IMR-90 (cell line): ENCODE measurements at regions not wholly inside any gene's neighbourhood (a gene's known extent, or its start where the extent isn't known, plus 50 kb on each side); places are given as distances from the start of the nearest gene placed in this dataset.

Experiments used
- ATAC-seq: fragments of 200-7000 bp; cut with Tn5 transposase; 2 replicates; pipeline ENCODE4 v1.9.1; 2020; ENCODE audit warnings: low read depth, mild to moderate bottlenecking, moderate library complexity
- BruUV-seq: library from RNA; stranded (reverse); fragments of 400-500 nt; replicated peaks from 2 replicates; lab custom pipeline; 2021; lab: Mats Ljungman, UMichigan
- CTCF ChIA-PET: fragments of 300-600 bp; formaldehyde crosslinking; extraction: SDS; loops from one replicate; lab custom pipeline; 2021; ENCODE audit warnings: antibody characterized with exemption; lab: Yijun Ruan, JAX
- POLR2A ChIA-PET: fragments of 300-600 bp; sonication (Branson Sonifier 250); formaldehyde crosslinking; loops from one replicate; lab custom pipeline; 2022; ENCODE audit warnings: antibody characterized with exemption; ENCODE audit not compliant: unreplicated experiment; lab: Charles Lee
- DNase-seq: peaks from one replicate; pipeline ENCODE4 v3.0.0; 2013
- H2AFZ ChIP-seq: replicated peaks from 2 replicates; pipeline ENCODE3; 2013; ENCODE audit warnings: low read length, mild to moderate bottlenecking; ENCODE audit not compliant: poor library complexity
- H2AK5ac ChIP-seq: 2 replicates; pipeline ENCODE4 v1.6.1; 2013; ENCODE audit warnings: low read depth, low read length, inconsistent platforms
- H2AK9ac ChIP-seq: replicated peaks from 2 replicates; pipeline ENCODE3; 2013; ENCODE audit warnings: mild to moderate bottlenecking, low read depth, low read length, moderate library complexity; ENCODE audit not compliant: poor library complexity
- H2BK120ac ChIP-seq: 2 replicates; pipeline ENCODE4 v1.6.1; 2013; ENCODE audit warnings: low read depth, low read length, inconsistent platforms
- H2BK15ac ChIP-seq: 3 replicates; pipeline ENCODE4 v1.6.1; 2013; ENCODE audit warnings: low read depth, low read length, inconsistent platforms
- H2BK20ac ChIP-seq: 2 replicates; pipeline ENCODE4 v1.6.1; 2013; ENCODE audit warnings: low read depth, mild to moderate bottlenecking, inconsistent platforms, low read length, moderate library complexity
- H2BK5ac ChIP-seq: 2 replicates; pipeline ENCODE4 v1.6.1; 2013; ENCODE audit warnings: mild to moderate bottlenecking, low read depth, low read length, inconsistent platforms; ENCODE audit not compliant: poor library complexity, severe bottlenecking
- H3K14ac ChIP-seq: replicated peaks from 2 replicates; pipeline ENCODE4 v1.6.1; 2013; ENCODE audit warnings: low read depth, low read length, inconsistent platforms
- H3K18ac ChIP-seq: 2 replicates; pipeline ENCODE4 v1.6.1; 2013; ENCODE audit warnings: low read depth, low read length, control low read depth
- H3K23ac ChIP-seq: 2 replicates; pipeline ENCODE4 v1.6.1; 2013; ENCODE audit warnings: low read depth, low read length, inconsistent platforms
- H3K27ac ChIP-seq: 2 replicates; pipeline ENCODE4 v1.5.1; 2013; ENCODE audit warnings: mild to moderate bottlenecking, control low read depth, low read length; ENCODE audit not compliant: insufficient read depth
- H3K27me3 ChIP-seq: 2 replicates; pipeline ENCODE4 v1.6.1; 2013; ENCODE audit warnings: low read length; ENCODE audit not compliant: control insufficient read depth, insufficient read depth
- H3K36me3 ChIP-seq: 2 replicates; pipeline ENCODE4 v1.6.1; 2013; ENCODE audit warnings: low read length, mixed read lengths; ENCODE audit not compliant: control insufficient read depth, insufficient read depth
- H3K4ac ChIP-seq: 2 replicates; pipeline ENCODE4 v1.6.1; 2013; ENCODE audit warnings: low read depth, low read length, inconsistent platforms
- H3K4me1 ChIP-seq: 2 replicates; pipeline ENCODE4 v1.6.1; 2013; ENCODE audit warnings: low read length, mixed read lengths; ENCODE audit not compliant: control insufficient read depth, insufficient read depth
- H3K4me2 ChIP-seq: 2 replicates; pipeline ENCODE4 v1.6.1; 2013; ENCODE audit warnings: low read depth, mild to moderate bottlenecking, control low read depth, low read length, moderate library complexity
- H3K4me3 ChIP-seq: 2 replicates; pipeline ENCODE4 v1.5.1; 2013; ENCODE audit warnings: low read depth, mild to moderate bottlenecking, control low read depth, low read length, moderate library complexity; ENCODE audit not compliant: insufficient read depth
- H3K56ac ChIP-seq: 2 replicates; pipeline ENCODE4 v1.6.1; 2013; ENCODE audit warnings: low read length, inconsistent platforms; ENCODE audit not compliant: insufficient read depth; ENCODE audit errors: extremely low read depth
- H3K79me1 ChIP-seq, 2 experiments: 2 replicates each; pipeline ENCODE4 v1.6.1; 2013; ENCODE audit warnings: low read length in 2 of 2, inconsistent platforms in 1 of 2, low read depth in 1 of 2
- H3K9ac ChIP-seq: 2 replicates; pipeline ENCODE4 v1.6.1; 2013; ENCODE audit warnings: low read depth, low read length, control low read depth
- H3K9me1 ChIP-seq: 2 replicates; pipeline ENCODE4 v1.6.1; 2013; ENCODE audit warnings: low read length, inconsistent platforms; ENCODE audit not compliant: insufficient read depth
- H3K9me3 ChIP-seq: 2 replicates; pipeline ENCODE4 v1.6.1; 2013; ENCODE audit warnings: low read length; ENCODE audit not compliant: control insufficient read depth, insufficient read depth
- H4K20me1 ChIP-seq: 2 replicates; pipeline ENCODE4 v1.6.1; 2013; ENCODE audit warnings: low read length, inconsistent platforms; ENCODE audit not compliant: insufficient read depth
- H4K5ac ChIP-seq: 2 replicates; pipeline ENCODE4 v1.6.1; 2013; ENCODE audit warnings: mild to moderate bottlenecking, low read depth, low read length, control low read depth
- H4K8ac ChIP-seq, 2 experiments: 2 replicates each; pipeline ENCODE4 v1.6.1; 2013; ENCODE audit warnings: low read depth in 2 of 2, low read length in 2 of 2, control low read depth in 1 of 2, inconsistent platforms in 1 of 2
- H4K91ac ChIP-seq: 2 replicates; pipeline ENCODE4 v1.6.1; 2013; ENCODE audit warnings: low read depth, low read length, inconsistent platforms; ENCODE audit not compliant: insufficient read depth
- BHLHE40 ChIP-seq: fragments of 150-350 bp; IDR thresholded peaks from 2 replicates; pipeline ENCODE4 v1.6.1; 2016; ENCODE audit warnings: mild to moderate bottlenecking, low read depth, low read length
- CEBPB ChIP-seq: IDR thresholded peaks from 2 replicates; pipeline ENCODE4 v1.6.1; 2012; ENCODE audit warnings: low read depth, low read length, improper control_type of control experiment
- CHD1 ChIP-seq: IDR thresholded peaks from 2 replicates; pipeline ENCODE4 v1.6.1; 2012; ENCODE audit warnings: low read depth, low read length, improper control_type of control experiment
- FOS ChIP-seq: fragments of 150-350 bp; IDR thresholded peaks from 2 replicates; pipeline ENCODE4 v1.6.1; 2016; ENCODE audit warnings: low read depth, low read length
- MAFK ChIP-seq: IDR thresholded peaks from 2 replicates; pipeline ENCODE4 v1.6.1; 2012; ENCODE audit warnings: low read depth, low read length, improper control_type of control experiment
- MAZ ChIP-seq: IDR thresholded peaks from 2 replicates; pipeline ENCODE4 v1.6.1; 2012; ENCODE audit warnings: low read depth, mild to moderate bottlenecking, low read length, improper control_type of control experiment, moderate library complexity, borderline replicate concordance
- MXI1 ChIP-seq: IDR thresholded peaks from 2 replicates; pipeline ENCODE4 v1.6.1; 2012; ENCODE audit warnings: low read depth, mild to moderate bottlenecking, low read length, moderate library complexity, borderline replicate concordance
- POLR2A ChIP-seq: IDR thresholded peaks from 2 replicates; pipeline ENCODE4 v1.6.1; 2012; ENCODE audit warnings: mild to moderate bottlenecking, low read depth, low read length
- RCOR1 ChIP-seq: IDR thresholded peaks from 2 replicates; pipeline ENCODE4 v1.6.1; 2012; ENCODE audit warnings: mild to moderate bottlenecking, low read length, improper control_type of control experiment; ENCODE audit not compliant: insufficient replicate concordance
- RFX5 ChIP-seq: IDR thresholded peaks from 2 replicates; pipeline ENCODE4 v1.8.0; 2012; ENCODE audit warnings: low read depth, mild to moderate bottlenecking, low read length, moderate library complexity
- SMC3 ChIP-seq: fragments of 150-350 bp; IDR thresholded peaks from 2 replicates; pipeline ENCODE4 v1.6.1; 2016; ENCODE audit warnings: low read depth, mild to moderate bottlenecking, antibody characterized with exemption, low read length, moderate library complexity
- WGBS, 2 experiments: methylation state at CpG; one replicate each; pipeline versions ENCODE4 v1.1.5 to v1.1.7; 2013; ENCODE audit warnings: missing lambda C conversion rate in 2 of 2; ENCODE audit not compliant: insufficient read length in 1 of 2; ENCODE audit errors: extremely low coverage in 2 of 2; 5-methylcytosine and 5-hydroxymethylcytosine counted together
- dilution Hi-C: fragments of 300-500 bp; cut with HindIII; formaldehyde crosslinking; loops from one replicate; pipeline ENCODE4 v1.14.3; 2018; ENCODE audit warnings: low sequenced_read_pairs; ENCODE audit not compliant: unreplicated experiment
- in situ Hi-C: fragments of 300-500 bp; cut with MboI; formaldehyde crosslinking; loops from 3 replicates; pipeline ENCODE4 v1.14.3; 2019; ENCODE audit warnings: low sequenced_read_pairs, inconsistent platforms, mixed read lengths
- intact Hi-C: fragments of 100-400 bp; cut with micrococcal nuclease; formaldehyde crosslinking; loops from 2 replicates; pipeline ENCODE4 v1.10.0; 2022
- TF ChIP-seq, protein P1 (sequence below): fragments of 150-350 bp; IDR thresholded peaks from 2 replicates; pipeline ENCODE4 v1.6.1; 2016; ENCODE audit warnings: low read depth, mild to moderate bottlenecking, low read length, moderate library complexity, borderline replicate concordance
- TF ChIP-seq, protein P2 (sequence below): fragments of 150-350 bp; IDR thresholded peaks from 2 replicates; pipeline ENCODE4 v1.6.1; 2017; ENCODE audit warnings: mild to moderate bottlenecking, antibody characterized with exemption, low read length, low read depth
- TF ChIP-seq, protein P3 (sequence below): conservative IDR thresholded peaks from 2 replicates; pipeline ENCODE4 v1.5.1; 2012; ENCODE audit warnings: mild to moderate bottlenecking, low read depth, low read length, improper control_type of control experiment

DNA sequence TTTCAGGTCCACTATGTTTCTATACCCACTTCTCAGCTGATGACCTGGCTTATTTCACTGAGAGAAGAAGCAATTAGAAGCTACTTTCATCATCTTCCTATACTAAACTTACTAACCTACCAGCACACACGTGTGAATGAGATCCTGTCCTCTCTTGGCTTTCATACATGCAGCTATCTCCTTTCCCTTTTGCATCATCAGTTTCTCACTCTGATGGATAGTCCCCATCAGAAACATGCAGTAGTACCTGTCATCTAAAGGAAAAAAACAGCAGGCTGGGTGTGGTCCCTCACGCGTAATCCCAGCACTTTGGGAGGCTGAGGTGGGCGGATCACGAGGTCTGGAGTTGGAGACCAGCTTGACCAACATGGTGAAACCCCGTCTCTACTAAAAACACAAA is 237.6 kb upstream of the C2CD4B start:
- Histone ChIP-seq H2AK5ac (peak overlapping the region; percentile 85), H3K4me2 (no peak overlapping the region), H3K27ac (no peak overlapping the region), H4K8ac (peak overlapping the region; percentile 11 to 69; a peak in 3 of 4 replicates), H3K9me3 (peaks cover 9% of the 10 kb centered on the region), H3K27me3 (no peaks in the 10 kb centered on the region), H3K4ac (peak overlapping the region; percentile 90), H4K20me1 (no peaks in the 10 kb centered on the region), H3K18ac (peak overlapping the region; percentile 1; the same call in 1 of the 2 replicates), H2BK5ac (peak overlapping the region; percentile 35), H3K56ac (no peak overlapping the region; the same call in 1 of the 2 replicates), H3K14ac (peak overlapping the region; percentile 81), H2BK20ac (peak overlapping the region; percentile 88), H2BK120ac (peak overlapping the region; percentile 90), H4K5ac (no peak overlapping the region; the same call in 1 of the 2 replicates), H2AK9ac (peak overlapping the region; percentile 12), H2AFZ (no peak overlapping the region), H3K4me3 (no peak overlapping the region), H3K4me1 (peaks cover 17% of the 10 kb centered on the region), H3K9ac (no peak overlapping the region), H2BK15ac (peak overlapping the region; percentile 84; the same call in 2 of the 3 replicates), H4K91ac (peak overlapping the region; percentile 74), H3K36me3 (no peaks in the 10 kb centered on the region), H3K9me1 (peaks cover 12% of the 10 kb centered on the region), H3K23ac (peak overlapping the region; percentile 88), H3K79me1 (peaks cover 26 to 40% of the 10 kb centered on the region in 2 experiments)
- dilution Hi-C loops: no loop called here
- no TSS peak for BruUV-seq
- DNase-seq (no peak), ATAC-seq (no peak)
- intact Hi-C loops: no loop called here
- ChIA-PET CTCF (no interaction called here), POLR2A (no interaction called here)
- no peak for TF ChIP-seq BHLHE40
- no peak for TF ChIP-seq CEBPB
- TF ChIP-seq CHD1: no peak
- TF ChIP-seq, protein P1, sequence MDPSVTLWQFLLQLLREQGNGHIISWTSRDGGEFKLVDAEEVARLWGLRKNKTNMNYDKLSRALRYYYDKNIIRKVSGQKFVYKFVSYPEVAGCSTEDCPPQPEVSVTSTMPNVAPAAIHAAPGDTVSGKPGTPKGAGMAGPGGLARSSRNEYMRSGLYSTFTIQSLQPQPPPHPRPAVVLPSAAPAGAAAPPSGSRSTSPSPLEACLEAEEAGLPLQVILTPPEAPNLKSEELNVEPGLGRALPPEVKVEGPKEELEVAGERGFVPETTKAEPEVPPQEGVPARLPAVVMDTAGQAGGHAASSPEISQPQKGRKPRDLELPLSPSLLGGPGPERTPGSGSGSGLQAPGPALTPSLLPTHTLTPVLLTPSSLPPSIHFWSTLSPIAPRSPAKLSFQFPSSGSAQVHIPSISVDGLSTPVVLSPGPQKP: no peak
- TF ChIP-seq, protein P2, sequence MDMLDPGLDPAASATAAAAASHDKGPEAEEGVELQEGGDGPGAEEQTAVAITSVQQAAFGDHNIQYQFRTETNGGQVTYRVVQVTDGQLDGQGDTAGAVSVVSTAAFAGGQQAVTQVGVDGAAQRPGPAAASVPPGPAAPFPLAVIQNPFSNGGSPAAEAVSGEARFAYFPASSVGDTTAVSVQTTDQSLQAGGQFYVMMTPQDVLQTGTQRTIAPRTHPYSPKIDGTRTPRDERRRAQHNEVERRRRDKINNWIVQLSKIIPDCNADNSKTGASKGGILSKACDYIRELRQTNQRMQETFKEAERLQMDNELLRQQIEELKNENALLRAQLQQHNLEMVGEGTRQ: no peak
- TF ChIP-seq POLR2A: no peak
- no peak for TF ChIP-seq RCOR1
- no peak for TF ChIP-seq FOS
- no peak for TF ChIP-seq MXI1
- TF ChIP-seq, protein P3, sequence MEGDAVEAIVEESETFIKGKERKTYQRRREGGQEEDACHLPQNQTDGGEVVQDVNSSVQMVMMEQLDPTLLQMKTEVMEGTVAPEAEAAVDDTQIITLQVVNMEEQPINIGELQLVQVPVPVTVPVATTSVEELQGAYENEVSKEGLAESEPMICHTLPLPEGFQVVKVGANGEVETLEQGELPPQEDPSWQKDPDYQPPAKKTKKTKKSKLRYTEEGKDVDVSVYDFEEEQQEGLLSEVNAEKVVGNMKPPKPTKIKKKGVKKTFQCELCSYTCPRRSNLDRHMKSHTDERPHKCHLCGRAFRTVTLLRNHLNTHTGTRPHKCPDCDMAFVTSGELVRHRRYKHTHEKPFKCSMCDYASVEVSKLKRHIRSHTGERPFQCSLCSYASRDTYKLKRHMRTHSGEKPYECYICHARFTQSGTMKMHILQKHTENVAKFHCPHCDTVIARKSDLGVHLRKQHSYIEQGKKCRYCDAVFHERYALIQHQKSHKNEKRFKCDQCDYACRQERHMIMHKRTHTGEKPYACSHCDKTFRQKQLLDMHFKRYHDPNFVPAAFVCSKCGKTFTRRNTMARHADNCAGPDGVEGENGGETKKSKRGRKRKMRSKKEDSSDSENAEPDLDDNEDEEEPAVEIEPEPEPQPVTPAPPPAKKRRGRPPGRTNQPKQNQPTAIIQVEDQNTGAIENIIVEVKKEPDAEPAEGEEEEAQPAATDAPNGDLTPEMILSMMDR: no peak
- TF ChIP-seq RFX5: no peak
- no peak for TF ChIP-seq MAFK
- TF ChIP-seq SMC3: no peak
- no peak for TF ChIP-seq MAZ
- no CpG with 5 or more reads among the region's 6 CpGs for WGBS, 2 experiments
- in situ Hi-C loops: no loop called here
